Cerebellar cortex (tissue), 1 donor: ENCODE measurements at regions not wholly inside any gene's neighbourhood (a gene's known extent, or its start where the extent isn't known, plus 50 kb on each side); places are given as distances from the start of the nearest gene placed in this dataset.
"Not testable (repeated sequence)": the region's sequence is repeated elsewhere in the genome, so short reads cannot be mapped to it uniquely, and the experiment has no call there.

ENCODE experiments used
- DNase-seq: peaks from one replicate; pipeline ENCODE4 v3.0.0-alpha.2; 2015; ENCODE audit warnings: low spot score

- DNase-seq, result no peak
Observed at GRCh38 chr3:166522017-166522416, 684.8 kb upstream of the BCHE start.

GRCh38 chr3:166519443-166519842 is 682.2 kb upstream of the BCHE start:
- no peak for DNase-seq

- no peak for DNase-seq
Observed at GRCh38 chr3:166518040-166518439, 680.8 kb upstream of the BCHE start.

- DNase-seq, result no peak
Observed at GRCh38 chr3:166510382-166510781, 673.2 kb upstream of the BCHE start.

GRCh38 chr3:166500420-166500819 is 663.2 kb upstream of the BCHE start:
- not testable (repeated sequence) for DNase-seq

GRCh38 chr3:166499636-166500035 is 662.4 kb upstream of the BCHE start:
- no peak for DNase-seq

GRCh38 chr3:166498446-166498845 is 661.2 kb upstream of the BCHE start:
- DNase-seq, result no peak

GRCh38 chr3:166489826-166490225 is 652.6 kb upstream of the BCHE start:
- DNase-seq, result no peak

GRCh38 chr3:166488977-166489672 is 651.9 kb upstream of the BCHE start:
- no peak for DNase-seq

- DNase-seq, result no peak
Observed at GRCh38 chr3:166484470-166484869, 647.2 kb upstream of the BCHE start.

GRCh38 chr3:166481340-166481739 is 644.1 kb upstream of the BCHE start:
- DNase-seq, result no peak

- DNase-seq, result no peak
Observed at GRCh38 chr3:166478356-166478755, 641.1 kb upstream of the BCHE start.

- DNase-seq, result no peak
Observed at GRCh38 chr3:166473501-166473900, 636.3 kb upstream of the BCHE start.

- DNase-seq, result no peak
Observed at GRCh38 chr3:166472015-166472414, 634.8 kb upstream of the BCHE start.

GRCh38 chr3:166471074-166471767 is 634.0 kb upstream of the BCHE start:
- DNase-seq, result no peak

- DNase-seq, result no peak
Observed at GRCh38 chr3:166462891-166463470, 625.8 kb upstream of the BCHE start.

- DNase-seq, result no peak
Observed at GRCh38 chr3:166461626-166462025, 624.4 kb upstream of the BCHE start.

GRCh38 chr3:166457382-166457781 is 620.2 kb upstream of the BCHE start:
- no peak for DNase-seq

- DNase-seq, result no peak
Observed at GRCh38 chr3:166456286-166456685, 619.1 kb upstream of the BCHE start.

GRCh38 chr3:166455744-166456143 is 618.5 kb upstream of the BCHE start:
- no peak for DNase-seq

- no peak for DNase-seq
Observed at GRCh38 chr3:166453478-166453877, 616.3 kb upstream of the BCHE start.

- no peak for DNase-seq
Observed at GRCh38 chr3:166451997-166452396, 614.8 kb upstream of the BCHE start.

- DNase-seq, result no peak
Observed at GRCh38 chr3:166447513-166447912, 610.3 kb upstream of the BCHE start.
